ENCODE measurements at regions not wholly inside any gene's neighbourhood (a gene's known extent, or its start where the extent isn't known, plus 50 kb on each side); places are given as distances from the start of the nearest gene placed in this dataset.

- DNase-seq (ENCODE audit: low read depth), result no peak
- no peak for TF ChIP-seq CTCF (IDR thresholded peaks at IDR 0.05; ENCODE audit: insufficient read depth, low read length)
Measured at GRCh38 chr6:170018936-170019817, 267.8 kb downstream of the ERMARD start.

GRCh38 chr6:170018422-170018935, 267.1 kb downstream of the ERMARD start:
- no peak overlapping the region for H3K4me3 ChIP-seq (ENCODE audit: low read depth, low read length)
- DNase-seq (ENCODE audit: low read depth), result no peak
- no peak for TF ChIP-seq CTCF (IDR thresholded peaks at IDR 0.05; ENCODE audit: insufficient read depth, low read length)

More at GRCh38 chr6:170018936-170019817, 267.8 kb downstream of the ERMARD start:
- H3K4me3 ChIP-seq (ENCODE audit: low read depth, low read length), result no peak overlapping the region

GRCh38 chr6:170017603-170018320, 266.3 kb downstream of the ERMARD start:
- no peak for DNase-seq (ENCODE audit: low read depth)
- TF ChIP-seq CTCF (IDR thresholded peaks at IDR 0.05; ENCODE audit: insufficient read depth, low read length), result no peak
- no peak overlapping the region for H3K4me3 ChIP-seq (ENCODE audit: low read depth, low read length)

- TF ChIP-seq CTCF (IDR thresholded peaks at IDR 0.05; ENCODE audit: insufficient read depth, low read length), result no peak
- no peak overlapping the region for H3K4me3 ChIP-seq (ENCODE audit: low read depth, low read length)
- no peak for DNase-seq (ENCODE audit: low read depth)
Measured at GRCh38 chr6:170013815-170014214, 262.4 kb downstream of the ERMARD start.

GRCh38 chr6:170012037-170012330, 260.6 kb downstream of the ERMARD start:
- no peak for DNase-seq (ENCODE audit: low read depth)
- no peak for TF ChIP-seq CTCF (IDR thresholded peaks at IDR 0.05; ENCODE audit: insufficient read depth, low read length)
- no peak overlapping the region for H3K4me3 ChIP-seq (ENCODE audit: low read depth, low read length)

GRCh38 chr6:170011204-170012036, 260.0 kb downstream of the ERMARD start:
- no peak for DNase-seq (ENCODE audit: low read depth)
- H3K4me3 ChIP-seq (ENCODE audit: low read depth, low read length), result no peak overlapping the region
- no peak for TF ChIP-seq CTCF (IDR thresholded peaks at IDR 0.05; ENCODE audit: insufficient read depth, low read length)
